K562 (cell line): ENCODE measurements at regions not wholly inside any gene's neighbourhood (a gene's known extent, or its start where the extent isn't known, plus 50 kb on each side); places are given as distances from the start of the nearest gene placed in this dataset.

Experiments
- BRD9 ChIP-seq: fragments of 450-650 bp; IDR thresholded peaks from 2 replicates; pipeline ENCODE4 v1.6.1; 2018; ENCODE audit warnings: low read depth; ENCODE audit not compliant: partially characterized antibody
- CREB5 ChIP-seq: fragments of 250-450 bp; sonication (Bioruptor Pico); IDR thresholded peaks from 2 replicates; pipeline ENCODE4 v1.5.0; 2020; ENCODE audit warnings: mild to moderate bottlenecking
- HDAC8 ChIP-seq: fragments of 450-650 bp; IDR thresholded peaks from 2 replicates; pipeline ENCODE4 v1.6.1; 2016; ENCODE audit warnings: mild to moderate bottlenecking, missing genetic modification characterization, moderate library complexity, missing compliant biosample characterization
- SFPQ ChIP-seq: fragments of 200-400 bp; formaldehyde crosslinking; IDR thresholded peaks from 2 replicates; pipeline ENCODE4 v1.6.1; 2017; ENCODE audit warnings: mild to moderate bottlenecking, low read depth, low read length, moderate library complexity
- U2AF1 ChIP-seq: fragments of 200-400 bp; formaldehyde crosslinking; optimal IDR thresholded peaks from 2 replicates; pipeline ENCODE3; 2017; ENCODE audit warnings: mild to moderate bottlenecking, low read depth, low read length, moderate library complexity
- TF ChIP-seq, protein P1 (sequence below), 3 experiments: fragments of 200-800 bp in 1 of 3; sonication (Bioruptor generic) in 1 of 3; sonication (generic) in 1 of 3; formaldehyde crosslinking in 1 of 3; IDR thresholded peaks; 2 replicates each; pipeline versions ENCODE4 v1.6.1 to v1.8.0; 2016 to 2022; ENCODE audit warnings: mild to moderate bottlenecking in 2 of 3, missing compliant biosample characterization in 2 of 3, missing genetic modification characterization in 2 of 3, missing genetic modification reagents in 1 of 3

DNA sequence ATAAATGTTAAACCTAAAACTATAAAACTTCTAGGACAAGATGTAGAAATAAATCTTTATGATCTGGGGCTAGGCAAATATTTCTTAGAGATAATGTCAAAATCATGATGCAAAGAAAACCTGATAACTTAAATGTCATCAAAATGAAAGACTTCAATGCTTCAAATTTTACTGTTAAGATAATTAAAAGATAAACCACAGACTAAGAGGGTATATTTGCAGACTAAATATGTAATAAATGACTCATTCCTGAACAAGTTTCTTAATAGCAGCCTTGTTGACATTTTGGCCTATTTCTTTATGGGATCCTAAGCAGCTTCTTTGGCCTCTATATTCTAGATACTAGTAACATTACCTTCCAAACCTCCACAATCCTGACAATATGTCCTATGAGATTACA, 2878.3 kb upstream of the PCDH20 start (continued):
- TF ChIP-seq, protein P1, sequence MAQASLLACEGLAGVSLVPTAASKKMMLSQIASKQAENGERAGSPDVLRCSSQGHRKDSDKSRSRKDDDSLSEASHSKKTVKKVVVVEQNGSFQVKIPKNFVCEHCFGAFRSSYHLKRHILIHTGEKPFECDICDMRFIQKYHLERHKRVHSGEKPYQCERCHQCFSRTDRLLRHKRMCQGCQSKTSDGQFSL (CRISPR knock-in tag; IDR thresholded peaks at IDR 0.05) = no peak
- TF ChIP-seq, protein P1 (tag; IDR thresholded peaks at IDR 0.05) = no peak
- TF ChIP-seq HDAC8 (tag) (no peak), BRD9 (no peak), SFPQ (no peak), U2AF1 (no peak), CREB5 (CRISPR knock-in tag) (no peak)
